ENCODE measurements at regions not wholly inside any gene's neighbourhood (a gene's known extent, or its start where the extent isn't known, plus 50 kb on each side); places are given as distances from the start of the nearest gene placed in this dataset.
A peak's percentile ranks its signal among the peaks of the same experiment; 100 is the strongest.
"Not testable (repeated sequence)": the region's sequence is repeated elsewhere in the genome, so short reads cannot be mapped to it uniquely, and the experiment has no call there.

DNA sequence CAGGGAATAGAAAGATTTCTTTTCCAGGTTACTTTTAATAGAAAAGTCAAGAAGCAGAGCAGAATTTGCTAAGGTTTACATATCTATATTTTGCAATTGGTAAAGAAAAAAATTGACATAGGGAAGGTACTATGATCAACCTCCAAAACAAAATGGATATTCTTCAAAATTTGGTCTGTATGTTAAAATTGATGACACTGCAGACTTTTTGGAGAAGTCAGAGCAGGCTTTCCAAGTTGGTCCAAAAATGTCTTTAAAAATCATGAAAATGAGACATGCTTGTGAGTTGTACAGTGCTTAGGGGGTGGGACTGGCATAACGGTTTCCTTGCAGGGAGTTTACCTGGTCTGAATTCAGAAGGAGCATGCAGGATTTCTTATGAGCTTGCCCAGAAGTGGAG lies 77.0 kb downstream of the TFPI2 start:
- TF ChIP-seq, protein P1, sequence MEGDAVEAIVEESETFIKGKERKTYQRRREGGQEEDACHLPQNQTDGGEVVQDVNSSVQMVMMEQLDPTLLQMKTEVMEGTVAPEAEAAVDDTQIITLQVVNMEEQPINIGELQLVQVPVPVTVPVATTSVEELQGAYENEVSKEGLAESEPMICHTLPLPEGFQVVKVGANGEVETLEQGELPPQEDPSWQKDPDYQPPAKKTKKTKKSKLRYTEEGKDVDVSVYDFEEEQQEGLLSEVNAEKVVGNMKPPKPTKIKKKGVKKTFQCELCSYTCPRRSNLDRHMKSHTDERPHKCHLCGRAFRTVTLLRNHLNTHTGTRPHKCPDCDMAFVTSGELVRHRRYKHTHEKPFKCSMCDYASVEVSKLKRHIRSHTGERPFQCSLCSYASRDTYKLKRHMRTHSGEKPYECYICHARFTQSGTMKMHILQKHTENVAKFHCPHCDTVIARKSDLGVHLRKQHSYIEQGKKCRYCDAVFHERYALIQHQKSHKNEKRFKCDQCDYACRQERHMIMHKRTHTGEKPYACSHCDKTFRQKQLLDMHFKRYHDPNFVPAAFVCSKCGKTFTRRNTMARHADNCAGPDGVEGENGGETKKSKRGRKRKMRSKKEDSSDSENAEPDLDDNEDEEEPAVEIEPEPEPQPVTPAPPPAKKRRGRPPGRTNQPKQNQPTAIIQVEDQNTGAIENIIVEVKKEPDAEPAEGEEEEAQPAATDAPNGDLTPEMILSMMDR (IDR thresholded peaks at IDR 0.05; ENCODE audit: low read depth, low read length, missing control alignments) = no peak
- H3K4me3 ChIP-seq (ENCODE audit: low read depth, low read length) = no peak overlapping the region
- DNase-seq (ENCODE audit: low read depth) = no peak

DNA sequence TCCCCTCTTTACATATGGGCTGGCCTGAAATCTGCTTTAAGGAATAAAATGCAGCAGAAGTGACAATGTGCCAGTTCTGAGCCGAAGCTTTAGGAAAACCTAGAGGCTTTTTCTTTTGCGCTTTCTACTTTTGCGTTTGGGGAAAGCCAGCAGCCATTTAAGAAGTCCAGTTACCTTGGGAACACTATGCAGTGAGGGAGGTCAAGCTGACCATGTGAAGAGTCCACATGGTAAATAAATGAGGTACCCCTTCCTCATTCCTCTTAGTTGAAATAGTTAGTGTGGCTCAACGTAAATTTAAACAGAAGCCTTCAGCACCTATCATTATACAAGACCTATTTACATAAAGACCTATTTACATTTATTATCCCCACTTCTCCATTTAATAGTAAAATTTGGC lies 78.5 kb downstream of the TFPI2 start:
- TF ChIP-seq, protein P1 (IDR thresholded peaks at IDR 0.05; ENCODE audit: low read depth, low read length, missing control alignments) = no peak
- no peak for DNase-seq (ENCODE audit: low read depth)
- H3K4me3 ChIP-seq (ENCODE audit: low read depth, low read length) = no peak overlapping the region

DNA sequence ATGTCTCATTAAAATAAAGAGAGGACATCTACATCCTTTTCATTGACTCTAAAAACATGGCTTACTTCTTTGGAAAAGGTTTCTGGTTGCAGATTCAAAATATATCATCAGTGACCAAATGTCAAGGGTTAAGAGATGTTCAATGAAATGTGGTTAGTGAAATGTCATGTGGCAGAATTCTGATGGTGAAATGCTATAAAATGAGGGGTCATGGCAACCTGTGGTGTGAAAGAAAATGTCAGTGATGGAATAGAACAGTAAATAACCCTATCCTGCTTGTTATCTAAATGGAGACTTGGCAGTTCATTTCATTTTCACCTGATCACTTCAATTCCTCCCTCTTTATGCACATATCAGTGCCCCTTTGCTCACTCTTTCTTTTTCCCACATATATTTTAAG lies 79.4 kb downstream of the TFPI2 start:
- TF ChIP-seq, protein P1 (IDR thresholded peaks at IDR 0.05; ENCODE audit: low read depth, low read length, missing control alignments) = no peak
- H3K4me3 ChIP-seq (ENCODE audit: low read depth, low read length) = no peak overlapping the region
- DNase-seq (ENCODE audit: low read depth) = no peak

DNA sequence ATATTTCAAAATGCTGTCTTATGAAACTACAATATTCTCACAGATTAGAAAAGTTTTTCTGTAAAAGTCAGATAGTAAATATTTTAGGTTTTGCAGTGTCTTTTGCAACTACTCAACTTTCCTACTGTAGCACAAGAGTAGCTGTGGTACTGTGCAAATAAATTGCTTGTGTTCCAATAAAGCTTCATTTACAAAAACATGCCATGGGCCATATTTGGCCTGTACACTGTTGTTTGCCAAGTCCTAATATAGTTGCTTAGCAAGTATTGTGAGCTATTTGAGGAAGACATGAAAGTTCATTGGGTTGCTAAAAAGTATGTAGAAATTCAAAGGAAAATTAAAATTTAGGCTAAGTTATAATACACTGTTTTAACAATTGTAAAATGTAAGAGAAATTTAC lies 80.0 kb downstream of the TFPI2 start:
- TF ChIP-seq, protein P1 (IDR thresholded peaks at IDR 0.05; ENCODE audit: low read depth, low read length, missing control alignments) = no peak
- no peak overlapping the region for H3K4me3 ChIP-seq (ENCODE audit: low read depth, low read length)
- no peak for DNase-seq (ENCODE audit: low read depth)

DNA sequence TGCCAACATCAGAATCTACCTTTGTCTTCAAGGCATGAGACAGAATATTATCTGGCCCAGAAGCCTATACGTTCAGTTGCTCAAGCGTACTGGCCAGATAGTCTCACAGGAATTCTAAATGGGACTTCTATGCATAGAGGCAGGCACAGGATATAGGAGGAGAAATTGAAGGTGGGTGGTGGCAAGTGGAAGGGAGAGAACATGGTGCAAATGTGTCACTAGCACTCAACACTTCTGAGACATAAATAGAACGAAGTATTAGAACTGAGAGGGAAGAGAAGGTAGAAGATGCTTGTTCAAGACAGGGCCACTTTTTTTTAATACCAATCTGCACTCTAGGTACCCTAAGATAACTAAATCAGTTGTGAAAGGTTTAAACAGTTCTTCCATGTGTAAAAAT lies 85.8 kb downstream of the TFPI2 start:
- H3K4me3 ChIP-seq (ENCODE audit: low read depth, low read length) = no peak overlapping the region
- TF ChIP-seq, protein P1 (IDR thresholded peaks at IDR 0.05; ENCODE audit: low read depth, low read length, missing control alignments) = no peak
- no peak for DNase-seq (ENCODE audit: low read depth)

DNA sequence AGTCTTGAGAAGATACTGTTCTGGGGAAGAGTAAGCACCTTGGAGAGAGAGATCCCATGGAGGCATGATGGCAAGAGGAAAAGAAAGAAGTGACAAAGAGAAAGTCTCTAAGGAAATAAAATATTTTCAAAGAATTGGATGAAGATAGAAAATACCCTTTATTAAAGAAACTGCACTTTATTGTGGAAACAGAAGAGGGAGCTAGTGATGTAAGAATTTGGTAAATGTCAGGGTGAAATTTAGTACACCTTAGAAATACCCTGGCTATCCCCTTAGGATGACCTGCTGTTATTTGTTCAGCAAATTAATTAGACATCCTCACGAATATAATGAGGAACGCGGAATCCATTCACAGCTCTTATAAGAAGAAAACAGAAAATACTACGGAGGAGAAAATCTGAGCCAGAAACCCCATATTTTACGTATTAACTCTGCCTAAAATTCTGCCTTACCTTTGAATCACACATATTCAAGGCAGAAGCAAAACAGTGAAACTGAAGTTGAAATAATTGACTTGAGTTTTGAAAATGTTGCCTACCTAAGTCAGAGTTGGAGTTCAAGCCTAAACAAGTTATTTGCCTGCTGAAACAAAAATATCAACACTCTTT lies 90.7 kb downstream of the TFPI2 start:
- H3K4me3 ChIP-seq (ENCODE audit: low read depth, low read length) = no peak overlapping the region
- no peak for DNase-seq (ENCODE audit: low read depth)
- TF ChIP-seq, protein P1 (IDR thresholded peaks at IDR 0.05; ENCODE audit: low read depth, low read length, missing control alignments) = peak; percentile 36

DNA sequence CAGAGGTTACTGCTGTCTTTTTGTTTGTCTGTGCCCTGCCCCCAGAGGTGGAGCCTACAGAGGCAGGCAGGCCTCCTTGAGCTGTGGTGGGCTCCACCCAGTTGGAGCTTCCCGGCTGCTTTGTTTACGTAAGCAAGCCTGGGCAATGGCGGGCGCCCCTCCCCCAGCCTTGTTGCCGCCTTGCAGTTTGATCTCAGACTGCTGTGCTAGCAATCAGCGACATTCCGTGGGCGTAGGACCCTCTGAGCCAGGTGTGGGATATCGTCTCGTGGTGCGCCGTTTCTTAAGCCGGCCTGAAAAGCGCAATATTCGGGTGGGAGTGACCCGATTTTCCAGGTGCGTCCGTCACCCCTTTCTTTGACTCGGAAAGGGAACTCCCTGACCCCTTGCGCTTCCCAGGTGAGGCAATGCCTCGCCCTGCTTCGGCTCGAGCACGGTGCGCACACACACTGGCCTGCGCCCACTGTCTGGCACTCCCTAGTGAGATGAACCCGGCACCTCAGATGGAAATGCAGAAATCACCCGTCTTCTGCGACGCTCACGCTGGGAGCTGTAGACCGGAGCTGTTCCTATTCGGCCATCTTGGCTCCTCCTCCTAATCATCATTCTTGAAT lies 97.4 kb downstream of the TFPI2 start:
- not testable (repeated sequence) for H3K4me3 ChIP-seq (ENCODE audit: low read depth, low read length); DNase-seq (ENCODE audit: low read depth)

All from GM12864 (cell line).